ENCODE measurements at regions not wholly inside any gene's neighbourhood (a gene's known extent, or its start where the extent isn't known, plus 50 kb on each side); places are given as distances from the start of the nearest gene placed in this dataset.

GRCh38 chr1:199279067-199279466 lies 640.2 kb downstream of the PTPRC start:
- H3K4me1 ChIP-seq (ENCODE audit: control insufficient read depth in 5 of 5, insufficient read depth in 5 of 5, low read length in 5 of 5) = no peaks in the 10 kb centered on the region
- H3K4me3 ChIP-seq = no peak overlapping the region
- no peaks in the 10 kb centered on the region for H3K36me3 ChIP-seq (ENCODE audit: control insufficient read depth in 4 of 4, insufficient read depth in 4 of 4, low read length in 4 of 4)
- no peak for TF ChIP-seq CTCF (IDR thresholded peaks at IDR 0.05; ENCODE audit: control extremely low read depth, extremely low read depth)
- H3K27ac ChIP-seq (ENCODE audit: low read depth in 1 of 2, low read length in 1 of 2) = no peak overlapping the region
- H3K9me3 ChIP-seq (ENCODE audit: control insufficient read depth in 4 of 4, insufficient read depth in 3 of 4, low read length in 3 of 4) = no peaks in the 10 kb centered on the region
- DNase-seq (no peak), ATAC-seq (ENCODE audit: insufficient read depth, low FRiP score) (no peak)
- no peaks in the 10 kb centered on the region for H3K27me3 ChIP-seq (ENCODE audit: control insufficient read depth in 3 of 3, insufficient read depth in 3 of 3, low read length in 2 of 3)
- H3K9ac ChIP-seq (ENCODE audit: insufficient read depth in 1 of 2, low read length in 2 of 2) = no peak overlapping the region

GRCh38 chr1:199279872-199280645 lies 641.2 kb downstream of the PTPRC start:
- DNase-seq (no peak), ATAC-seq (ENCODE audit: insufficient read depth, low FRiP score) (no peak)
- H3K27me3 ChIP-seq (ENCODE audit: control insufficient read depth in 3 of 3, insufficient read depth in 3 of 3, low read length in 2 of 3) = no peaks in the 10 kb centered on the region
- H3K9me3 ChIP-seq (ENCODE audit: control insufficient read depth in 4 of 4, insufficient read depth in 3 of 4, low read length in 3 of 4) = no peaks in the 10 kb centered on the region
- H3K4me1 ChIP-seq (ENCODE audit: control insufficient read depth in 5 of 5, insufficient read depth in 5 of 5, low read length in 5 of 5) = no peaks in the 10 kb centered on the region
- no peak overlapping the region for H3K27ac ChIP-seq (ENCODE audit: low read depth in 1 of 2, low read length in 1 of 2)
- H3K9ac ChIP-seq (ENCODE audit: insufficient read depth in 1 of 2, low read length in 2 of 2) = no peak overlapping the region
- no peak for TF ChIP-seq CTCF (IDR thresholded peaks at IDR 0.05; ENCODE audit: control extremely low read depth, extremely low read depth)
- no peak overlapping the region for H3K4me3 ChIP-seq
- WGBS, 2 donors = 91 to 93% methylated on average over 3 of the region's 3 CpGs
- H3K36me3 ChIP-seq (ENCODE audit: control insufficient read depth in 4 of 4, insufficient read depth in 4 of 4, low read length in 4 of 4) = no peaks in the 10 kb centered on the region

- TF ChIP-seq CTCF (IDR thresholded peaks at IDR 0.05; ENCODE audit: control extremely low read depth, extremely low read depth) = no peak
- DNase-seq = no peak
- ATAC-seq (ENCODE audit: insufficient read depth, low FRiP score) = no peak
- Histone ChIP-seq H3K36me3 (ENCODE audit: control insufficient read depth in 4 of 4, insufficient read depth in 4 of 4, low read length in 4 of 4) (no peaks in the 10 kb centered on the region), H3K9ac (ENCODE audit: insufficient read depth in 1 of 2, low read length in 2 of 2) (no peak overlapping the region), H3K27me3 (ENCODE audit: control insufficient read depth in 3 of 3, insufficient read depth in 3 of 3, low read length in 2 of 3) (no peaks in the 10 kb centered on the region), H3K9me3 (ENCODE audit: control insufficient read depth in 4 of 4, insufficient read depth in 3 of 4, low read length in 3 of 4) (no peaks in the 10 kb centered on the region), H3K4me3 (no peak overlapping the region), H3K4me1 (ENCODE audit: control insufficient read depth in 5 of 5, insufficient read depth in 5 of 5, low read length in 5 of 5) (no peaks in the 10 kb centered on the region), H3K27ac (ENCODE audit: low read depth in 1 of 2, low read length in 1 of 2) (no peak overlapping the region)
- WGBS, 2 donors = 65 to 77% methylated on average over 3 of the region's 3 CpGs
Measured at GRCh38 chr1:199282751-199283305, 644.0 kb downstream of the PTPRC start.

Data from lung (tissue), 11 donors.